H9 (cell line): ENCODE measurements at regions not wholly inside any gene's neighbourhood (a gene's known extent, or its start where the extent isn't known, plus 50 kb on each side); places are given as distances from the start of the nearest gene placed in this dataset.

Source experiments
- DNase-seq: peaks from one replicate; pipeline ENCODE4 v3.0.0-alpha.2; 2017
- H2AFZ ChIP-seq: one replicate; pipeline ENCODE4 v1.6.1; 2013; ENCODE audit warnings: mild to moderate bottlenecking, low read length, control low read depth, moderate library complexity
- H2AK5ac ChIP-seq: 2 replicates; pipeline ENCODE4 v1.6.1; 2013; ENCODE audit warnings: low read length, control low read depth, mixed read lengths; ENCODE audit not compliant: insufficient read length
- H2BK120ac ChIP-seq: one replicate; pipeline ENCODE4 v1.6.1; 2013; ENCODE audit warnings: low read depth, mild to moderate bottlenecking, low read length, control low read depth, inconsistent platforms; ENCODE audit not compliant: poor library complexity, severe bottlenecking
- H2BK12ac ChIP-seq: 2 replicates; pipeline ENCODE4 v1.6.1; 2013; ENCODE audit warnings: low read length, control low read depth, mixed read lengths, low read depth; ENCODE audit not compliant: insufficient read length
- H2BK15ac ChIP-seq: 2 replicates; pipeline ENCODE4 v1.6.1; 2013; ENCODE audit warnings: low read depth, low read length, control low read depth
- H2BK20ac ChIP-seq: one replicate; pipeline ENCODE4 v1.6.1; 2013; ENCODE audit warnings: low read depth, mild to moderate bottlenecking, low read length, control low read depth, inconsistent platforms; ENCODE audit not compliant: poor library complexity, severe bottlenecking
- H2BK5ac ChIP-seq: 2 replicates; pipeline ENCODE4 v1.6.1; 2013; ENCODE audit warnings: low read length, control low read depth, mixed read lengths; ENCODE audit not compliant: insufficient read length
- H3K14ac ChIP-seq: 2 replicates; pipeline ENCODE4 v1.6.1; 2013; ENCODE audit warnings: low read length, control low read depth; ENCODE audit not compliant: insufficient read depth
- H3K18ac ChIP-seq: 2 replicates; pipeline ENCODE4 v1.6.1; 2013; ENCODE audit warnings: low read depth, mild to moderate bottlenecking, mixed read lengths, low read length, control low read depth; ENCODE audit not compliant: insufficient read length
- H3K23ac ChIP-seq: 2 replicates; pipeline ENCODE4 v1.6.1; 2013; ENCODE audit warnings: low read length, control low read depth, mixed read lengths, low read depth; ENCODE audit not compliant: insufficient read length
- H3K23me2 ChIP-seq: 2 replicates; pipeline ENCODE4 v1.6.1; 2013; ENCODE audit warnings: low read depth, mild to moderate bottlenecking, mixed read lengths, low read length, control low read depth; ENCODE audit not compliant: insufficient read length, poor library complexity, severe bottlenecking
- H3K27ac ChIP-seq: 2 replicates; pipeline ENCODE4 v1.5.1; 2013; ENCODE audit warnings: low read length, control low read depth, mixed read lengths, low read depth; ENCODE audit not compliant: insufficient read length
- H3K27me3 ChIP-seq: 2 replicates; pipeline ENCODE4 v1.6.1; 2013; ENCODE audit warnings: low read length, control low read depth, inconsistent platforms; ENCODE audit not compliant: insufficient read depth
- H3K4ac ChIP-seq: 2 replicates; pipeline ENCODE4 v1.6.1; 2013; ENCODE audit warnings: low read depth, mild to moderate bottlenecking, control low read depth, inconsistent platforms, low read length, moderate library complexity
- H3K4me1 ChIP-seq: 2 replicates; pipeline ENCODE4 v1.6.1; 2013; ENCODE audit warnings: low read length, control low read depth, inconsistent platforms; ENCODE audit not compliant: insufficient read depth
- H3K4me2 ChIP-seq: 2 replicates; pipeline ENCODE4 v1.6.1; 2013; ENCODE audit warnings: low read length, control low read depth, mixed read lengths; ENCODE audit not compliant: insufficient read length, insufficient read depth
- H3K56ac ChIP-seq: 2 replicates; pipeline ENCODE4 v1.6.1; 2013; ENCODE audit warnings: low read depth, mild to moderate bottlenecking, mixed read lengths, low read length, control low read depth; ENCODE audit not compliant: insufficient read length
- H3K79me1 ChIP-seq: 2 replicates; pipeline ENCODE4 v1.6.1; 2013; ENCODE audit warnings: low read depth, mild to moderate bottlenecking, moderate library complexity, low read length, control low read depth, inconsistent platforms; ENCODE audit not compliant: insufficient read depth, poor library complexity, severe bottlenecking
- H3K79me2 ChIP-seq: 2 replicates; pipeline ENCODE4 v1.6.1; 2013; ENCODE audit warnings: low read length, control low read depth, inconsistent platforms; ENCODE audit not compliant: insufficient read depth
- H3K9ac ChIP-seq: 2 replicates; pipeline ENCODE4 v1.6.1; 2013; ENCODE audit warnings: low read length, control low read depth, mixed read lengths; ENCODE audit not compliant: insufficient read length; ENCODE audit errors: extremely low read depth
- H3K9me3 ChIP-seq: one replicate; pipeline ENCODE4 v1.6.1; 2013; ENCODE audit warnings: low read depth, low read length, inconsistent platforms; ENCODE audit not compliant: control insufficient read depth
- H3T11ph ChIP-seq: one replicate; pipeline ENCODE4 v1.6.1; 2013; ENCODE audit warnings: mild to moderate bottlenecking, low read length, control low read depth, inconsistent platforms
- H4K20me1 ChIP-seq: one replicate; pipeline ENCODE4 v1.6.1; 2013; ENCODE audit not compliant: control insufficient read depth, insufficient read length, insufficient read depth
- H4K5ac ChIP-seq: 2 replicates; pipeline ENCODE4 v1.6.1; 2013; ENCODE audit warnings: low read depth, mild to moderate bottlenecking, mixed read lengths, low read length, control low read depth; ENCODE audit not compliant: insufficient read length
- H4K8ac ChIP-seq: replicated peaks from 2 replicates; pipeline ENCODE4 v1.6.1; 2013; ENCODE audit warnings: low read length, control low read depth, mixed read lengths, low read depth; ENCODE audit not compliant: insufficient read length
- H4K91ac ChIP-seq: 2 replicates; pipeline ENCODE4 v1.6.1; 2013; ENCODE audit warnings: low read depth, mild to moderate bottlenecking, moderate library complexity, mixed read lengths, low read length, control low read depth; ENCODE audit not compliant: insufficient read length
- H3K27ac Mint-ChIP-seq, 3 experiments: 2 replicates in 2 of 3; 3 replicates in 1 of 3; pipeline ENCODE4 v1.8.0; 2020 to 2021; ENCODE audit warnings: mixed read lengths in 3 of 3, mild to moderate bottlenecking in 1 of 3, moderate library complexity in 1 of 3
- H3K27me3 Mint-ChIP-seq: 2 replicates; pipeline ENCODE4 v1.8.0; 2021; ENCODE audit warnings: low read depth, mild to moderate bottlenecking, moderate library complexity, mixed read lengths
- H3K36me3 Mint-ChIP-seq, 3 experiments: 2 replicates in 2 of 3; 3 replicates in 1 of 3; pipeline ENCODE4 v1.8.0; 2020 to 2021; ENCODE audit warnings: low read depth in 3 of 3, mixed read lengths in 3 of 3; ENCODE audit not compliant: insufficient read depth in 1 of 3
- H3K4me1 Mint-ChIP-seq, 2 experiments: 2 replicates each; pipeline ENCODE4 v1.8.0; 2020; ENCODE audit warnings: mixed read lengths in 2 of 2
- H3K4me3 Mint-ChIP-seq, 2 experiments: 2 replicates in 1 of 2; 3 replicates in 1 of 2; pipeline ENCODE4 v1.8.0; 2020 to 2021; ENCODE audit warnings: mild to moderate bottlenecking in 2 of 2, mixed read lengths in 2 of 2, moderate library complexity in 1 of 2
- H3K9me3 Mint-ChIP-seq, 2 experiments: 2 replicates in 1 of 2; 3 replicates in 1 of 2; pipeline ENCODE4 v1.8.0; 2020; ENCODE audit warnings: mild to moderate bottlenecking in 2 of 2, mixed read lengths in 2 of 2, moderate library complexity in 1 of 2
- CTCF ChIP-seq: fragments of 200-600 bp; sonication (generic); conservative IDR thresholded peaks from 3 replicates; pipeline ENCODE4 v1.8.0; 2021; ENCODE audit warnings: antibody characterized with exemption, mild to moderate bottlenecking
- WGBS: extraction: QIAGEN DNeasy Blood & Tissue Kit; methylation state at CpG from one replicate; pipeline ENCODE4 v1.1.7; 2013; ENCODE audit warnings: missing lambda C conversion rate, low lambda C conversion rate, mixed read lengths; ENCODE audit not compliant: insufficient read length; ENCODE audit errors: extremely low coverage; 5-methylcytosine and 5-hydroxymethylcytosine counted together

- Histone ChIP-seq H2AK5ac (no peak overlapping the region), H4K91ac (no peak overlapping the region), H3K4me1 (no peaks in the 10 kb centered on the region), H3K79me2 (no peaks in the 10 kb centered on the region), H2AFZ (no peak overlapping the region), H2BK20ac (no peak overlapping the region), H3K14ac (no peak overlapping the region), H3K9me3 (no peaks in the 10 kb centered on the region), H2BK15ac (no peak overlapping the region), H3K9ac (no peak overlapping the region), H3K27me3 (no peaks in the 10 kb centered on the region), H3T11ph (no peak overlapping the region), H2BK12ac (no peak overlapping the region), H2BK5ac (no peak overlapping the region), H4K5ac (no peak overlapping the region), H3K4me2 (no peak overlapping the region), H2BK120ac (no peak overlapping the region), H3K23me2 (no peaks in the 10 kb centered on the region), H4K8ac (no peak overlapping the region), H4K20me1 (no peaks in the 10 kb centered on the region), H3K79me1 (no peaks in the 10 kb centered on the region), H3K27ac (no peak overlapping the region), H3K18ac (no peak overlapping the region), H3K56ac (no peak overlapping the region), H3K4ac (no peak overlapping the region), H3K23ac (no peak overlapping the region)
- H3K4me3 Mint-ChIP-seq: no peak overlapping the region
- peak; percentile 24; the same call in 2 of the 3 replicates for TF ChIP-seq CTCF
- DNase-seq: no peak
- H3K9me3 Mint-ChIP-seq: peaks cover 0 to 10% of the 10 kb centered on the region in 2 experiments; a peak in 4 of 5 replicates
- H3K36me3 Mint-ChIP-seq: peaks cover 4 to 8% (median 7%) of the 10 kb centered on the region in 3 experiments; a peak in 6 of 7 replicates
- H3K27ac Mint-ChIP-seq: no peak overlapping the region; a peak in 1 of 7 replicates
- H3K4me1 Mint-ChIP-seq: no peaks in the 10 kb centered on the region
- H3K27me3 Mint-ChIP-seq: no peaks in the 10 kb centered on the region
- WGBS: no CpG with 5 or more reads among the region's 1 CpG
Measured at GRCh38 chr4:136713140-136713539, 819.2 kb downstream of the PCDH18 start.
